GM21390 (cell line): ENCODE measurements at regions not wholly inside any gene's neighbourhood (a gene's known extent, or its start where the extent isn't known, plus 50 kb on each side); places are given as distances from the start of the nearest gene placed in this dataset.
A peak's percentile ranks its signal among the peaks of the same experiment; 100 is the strongest.

Experiments used
- ATAC-seq: cut with Tn5 transposase; IDR thresholded peaks from one replicate; pipeline ENCODE4 v1.9.1; 2021; ENCODE audit not compliant: unreplicated experiment

DNA sequence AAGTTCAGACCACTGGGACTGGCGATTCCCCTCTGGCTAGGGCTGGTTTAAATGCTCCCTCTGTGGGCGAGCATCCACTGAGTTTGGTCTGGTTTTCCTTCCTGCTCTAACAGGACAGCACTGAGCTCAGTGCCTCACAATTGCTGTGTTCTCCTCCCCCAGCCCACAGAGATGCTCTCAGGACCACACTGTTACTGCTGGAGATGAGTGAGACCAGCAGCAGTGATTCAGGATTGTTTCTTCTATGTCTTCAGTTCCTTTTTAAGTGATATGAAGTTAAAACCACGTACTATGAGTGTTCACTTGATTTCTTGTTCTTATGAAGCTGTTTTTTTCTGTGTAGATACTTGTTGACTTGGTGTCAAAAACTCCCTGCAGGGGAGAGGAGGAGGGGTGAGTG, 180.4 kb upstream of the COL8A1 start:
- ATAC-seq, result no peak

DNA sequence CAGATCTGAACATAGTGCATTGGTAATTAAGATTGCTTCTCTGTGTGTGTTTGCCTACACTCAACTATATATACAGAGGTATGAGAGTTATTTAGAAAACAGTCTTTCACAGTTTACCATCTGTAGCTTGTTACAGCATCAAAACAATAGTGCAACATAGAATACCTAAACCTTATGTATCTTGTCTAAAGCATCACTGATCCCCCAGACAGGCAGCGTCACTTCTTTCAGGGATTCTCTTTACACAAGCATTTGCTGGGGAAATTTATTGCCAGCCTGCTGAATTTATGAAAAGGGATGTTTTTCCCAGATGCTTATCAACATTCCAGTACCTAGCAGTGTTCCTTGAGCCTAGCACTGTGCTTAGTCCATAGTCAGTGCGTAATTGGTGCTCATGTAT, 195.8 kb upstream of the COL8A1 start:
- no peak for ATAC-seq

DNA sequence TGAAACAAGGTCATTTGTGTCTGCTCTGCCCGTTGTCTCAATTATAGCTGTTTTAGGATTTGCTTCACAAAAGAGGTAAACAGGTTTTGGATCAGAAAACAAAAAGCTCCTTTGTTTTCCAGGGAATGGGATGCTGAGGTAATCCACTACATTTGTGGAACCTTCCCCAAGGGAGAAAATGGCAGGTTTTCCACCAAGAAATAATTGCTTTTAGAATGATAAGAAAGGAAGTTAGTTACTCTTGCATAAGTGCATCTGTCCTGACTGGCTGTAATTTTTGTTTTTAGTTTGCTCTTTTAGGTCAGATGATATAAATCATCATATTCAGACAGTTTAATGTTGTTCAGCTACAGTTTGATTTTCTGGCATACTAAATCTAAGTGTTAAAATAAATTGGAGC, 198.5 kb upstream of the COL8A1 start:
- no peak for ATAC-seq

DNA sequence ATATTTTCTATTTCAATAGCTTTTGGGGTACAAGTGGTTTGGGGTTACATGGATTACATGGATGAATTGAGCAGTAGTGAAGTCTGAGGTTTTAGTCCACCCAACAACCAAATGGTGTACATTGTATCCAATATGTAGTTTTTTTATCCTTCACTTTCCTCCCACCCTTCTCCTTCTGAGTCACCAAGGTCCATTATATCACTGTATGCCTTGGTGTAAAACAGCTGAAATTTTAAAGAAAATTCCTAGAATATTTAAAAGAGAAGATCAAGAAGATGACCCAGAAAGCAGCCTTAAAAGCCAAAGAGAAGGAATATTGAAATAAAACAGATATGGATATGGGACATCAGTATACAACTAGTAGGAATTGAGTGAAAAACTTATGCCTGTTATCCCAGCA, 204.2 kb upstream of the COL8A1 start:
- ATAC-seq, result no peak

DNA sequence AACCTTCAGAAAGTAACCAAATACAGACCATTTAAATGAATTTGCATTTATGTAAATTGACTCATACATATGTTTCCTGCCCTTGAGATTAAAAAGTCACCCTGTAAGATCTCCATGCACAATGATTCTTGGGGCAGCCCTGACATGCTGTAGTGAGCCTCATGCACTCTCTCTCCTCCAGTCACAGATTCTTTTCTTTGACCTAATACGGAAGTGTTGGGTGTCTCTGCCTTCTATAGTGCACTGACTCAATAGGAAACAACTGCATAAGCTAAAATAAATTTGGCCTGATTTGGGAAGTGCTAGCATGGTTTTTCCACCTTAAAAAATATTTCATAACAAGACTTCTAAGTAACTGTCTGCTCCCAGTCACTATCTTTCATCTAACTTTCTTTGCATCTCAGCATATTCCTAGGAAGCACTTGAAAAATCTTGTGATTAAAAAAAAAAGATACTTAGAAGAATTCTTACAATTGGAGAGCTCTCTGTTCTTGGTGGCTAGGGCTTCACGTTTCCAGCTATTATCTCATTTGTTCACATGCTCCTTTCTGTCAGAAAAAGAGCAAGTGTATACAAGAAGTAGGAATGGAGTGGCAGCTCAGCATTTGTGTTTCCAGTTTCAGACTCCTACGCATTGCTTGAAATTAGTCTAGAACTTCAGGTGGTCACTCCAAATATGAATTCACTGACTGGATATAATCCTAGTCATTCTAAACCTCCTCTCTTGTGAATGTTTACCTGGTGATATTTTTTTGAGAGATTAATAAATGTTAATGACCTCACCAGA, 207.9 kb upstream of the COL8A1 start:
- ATAC-seq, result peak; percentile 49

DNA sequence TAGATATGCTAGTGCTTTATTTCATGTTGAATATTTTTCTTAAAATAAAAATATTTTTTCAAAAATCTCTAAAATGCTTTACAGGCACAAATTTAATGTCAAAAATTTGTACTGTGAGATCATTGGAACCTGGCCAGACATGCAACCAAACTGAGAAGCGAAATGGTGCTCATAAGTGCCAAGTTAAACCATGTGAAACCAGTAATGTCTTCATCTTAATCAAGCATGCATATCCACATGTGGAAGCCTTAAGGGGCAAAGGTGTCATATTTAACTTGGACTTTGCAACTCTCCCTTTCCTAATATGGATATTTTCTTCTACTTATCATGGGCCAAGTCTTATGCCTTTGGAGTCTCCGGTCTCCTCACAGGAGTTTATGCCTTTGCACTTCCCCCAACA, 208.9 kb upstream of the COL8A1 start:
- no peak for ATAC-seq

DNA sequence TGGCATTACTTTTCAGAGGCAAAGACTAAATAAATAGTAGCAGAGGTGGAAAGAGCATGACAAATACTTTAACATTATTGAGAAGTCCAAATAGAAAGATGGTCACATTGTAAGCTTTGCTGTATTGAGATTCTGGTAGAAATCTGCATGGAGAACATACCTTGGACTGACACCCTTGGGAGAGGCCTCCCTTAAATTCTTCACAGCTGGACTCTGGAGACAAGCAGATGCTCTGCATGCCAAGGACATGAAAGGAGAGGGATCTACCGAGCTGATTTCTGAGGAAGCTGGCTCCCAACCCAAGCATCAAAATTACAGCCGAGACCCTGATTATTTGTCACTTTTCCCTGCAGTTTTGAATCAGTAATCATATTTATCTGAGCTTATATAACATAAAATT, 212.5 kb upstream of the COL8A1 start:
- no peak for ATAC-seq

DNA sequence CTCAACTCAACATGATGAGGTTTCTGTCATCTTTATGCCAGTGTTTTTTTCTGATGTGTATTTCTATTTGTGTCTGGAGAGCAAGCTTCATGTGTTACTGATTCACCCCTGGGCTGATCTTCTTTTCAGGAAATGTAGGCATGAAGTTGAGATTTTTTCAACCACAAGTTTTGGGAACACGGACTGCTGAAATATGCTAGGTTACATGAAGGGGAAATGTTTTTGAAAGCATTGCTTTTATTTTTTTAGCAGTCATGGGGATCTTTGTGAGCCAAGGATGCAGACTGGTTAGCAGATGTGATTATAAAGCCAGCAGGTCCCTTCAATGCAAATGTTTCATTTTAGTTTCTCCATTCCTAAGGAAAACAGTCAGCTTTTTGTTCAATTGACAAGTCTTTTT, 219.3 kb upstream of the COL8A1 start:
- ATAC-seq, result peak; percentile 39

DNA sequence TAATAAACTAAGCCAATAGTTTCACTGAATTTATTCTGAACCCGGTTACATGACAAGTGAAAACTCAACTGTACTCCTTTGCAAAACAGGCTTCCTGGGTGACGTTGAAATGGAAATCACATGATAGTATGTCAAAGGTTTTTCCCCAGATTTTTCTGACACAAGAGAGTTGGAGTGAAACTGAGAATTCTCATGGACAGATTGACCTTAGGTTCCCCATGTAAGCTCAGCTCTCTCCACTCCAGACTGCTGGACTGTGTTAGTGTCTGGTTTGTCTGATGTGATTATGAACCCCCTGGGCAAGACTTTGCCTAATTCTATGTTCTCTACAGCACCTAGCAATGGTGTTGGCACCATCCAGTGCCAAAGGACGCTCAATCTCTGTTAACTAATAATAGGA, 219.7 kb upstream of the COL8A1 start:
- peak; percentile 74 for ATAC-seq

DNA sequence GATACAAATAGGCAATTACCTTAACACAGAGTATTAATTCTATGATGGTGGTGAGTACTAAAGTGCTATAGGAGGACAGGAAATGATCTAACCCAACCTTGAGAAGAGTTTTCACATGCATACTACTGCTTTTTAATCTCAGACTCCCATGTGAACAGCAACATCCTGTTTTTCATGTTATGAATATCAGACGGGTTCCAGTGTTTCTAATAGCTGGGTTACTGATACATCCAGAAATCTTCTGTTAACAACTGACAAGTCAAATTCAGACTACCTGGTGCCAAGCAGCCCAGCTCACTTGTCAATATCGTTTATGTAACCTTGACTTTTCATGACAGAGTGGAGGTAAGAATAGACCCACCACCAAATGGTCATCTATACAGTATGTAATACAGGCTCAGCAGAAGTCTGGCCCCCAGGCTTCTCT, 220.2 kb upstream of the COL8A1 start:
- peak; percentile 67 for ATAC-seq

DNA sequence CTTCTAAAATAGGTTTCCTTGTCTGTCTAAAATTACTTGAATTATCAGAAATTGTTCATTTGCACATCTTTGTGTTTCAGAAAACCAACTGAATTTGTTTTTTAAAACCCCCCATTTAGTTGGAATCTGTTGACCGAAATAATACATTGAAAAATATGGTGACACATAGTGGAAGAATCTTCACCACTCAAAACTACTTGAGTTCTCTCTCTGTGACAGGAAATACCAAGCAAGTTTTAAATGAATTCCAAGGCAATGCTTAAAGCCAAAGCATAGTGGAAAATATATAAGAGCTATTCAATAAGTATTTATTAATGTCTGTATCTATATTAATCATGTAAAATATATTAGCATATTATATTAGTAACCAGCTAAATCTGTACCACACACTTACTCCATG, 224.9 kb upstream of the COL8A1 start:
- no peak for ATAC-seq

DNA sequence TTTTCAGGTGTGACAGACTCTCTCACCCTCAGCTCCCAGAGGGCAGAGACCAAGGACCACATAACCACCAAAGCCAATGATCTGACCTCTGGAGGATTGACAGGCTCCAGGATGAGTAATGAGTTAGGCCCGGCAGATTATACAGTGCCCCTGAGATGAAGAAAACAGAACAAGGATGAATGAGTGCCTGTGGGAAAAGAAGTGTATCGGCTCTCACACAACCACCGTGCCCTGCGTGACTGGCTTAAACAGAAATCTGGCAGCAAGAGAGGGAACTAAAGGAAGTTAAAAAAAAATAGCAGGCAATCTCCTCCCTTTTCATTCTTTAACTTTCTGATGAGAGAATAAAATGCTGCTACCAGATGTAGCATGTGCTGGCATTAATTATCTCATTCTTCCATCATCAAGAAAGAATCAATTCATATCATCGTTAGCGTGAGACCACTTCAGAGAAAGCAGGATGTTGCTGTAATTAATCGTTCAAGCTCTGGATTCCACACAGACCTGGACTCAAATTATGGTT, 227.5 kb upstream of the COL8A1 start:
- ATAC-seq, result no peak

DNA sequence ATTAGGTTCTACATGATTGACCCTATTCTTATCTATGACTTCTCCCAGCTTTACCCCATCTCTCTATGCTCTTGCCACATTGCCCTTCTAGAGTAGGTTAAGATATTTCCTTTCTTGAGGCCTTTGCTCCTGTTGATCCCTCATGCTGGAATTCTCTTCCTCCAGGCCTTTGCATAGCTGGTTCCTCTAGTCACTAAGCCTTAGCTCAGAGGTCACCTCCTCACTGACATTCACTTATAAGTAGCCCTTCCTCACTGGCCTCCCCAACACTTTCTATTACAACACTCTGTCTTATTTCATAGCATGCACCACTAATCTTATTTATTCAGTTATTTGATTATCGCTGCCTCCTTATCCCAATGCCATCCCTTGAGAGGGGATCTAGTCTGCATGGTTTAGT, 228.4 kb upstream of the COL8A1 start:
- ATAC-seq, result no peak

DNA sequence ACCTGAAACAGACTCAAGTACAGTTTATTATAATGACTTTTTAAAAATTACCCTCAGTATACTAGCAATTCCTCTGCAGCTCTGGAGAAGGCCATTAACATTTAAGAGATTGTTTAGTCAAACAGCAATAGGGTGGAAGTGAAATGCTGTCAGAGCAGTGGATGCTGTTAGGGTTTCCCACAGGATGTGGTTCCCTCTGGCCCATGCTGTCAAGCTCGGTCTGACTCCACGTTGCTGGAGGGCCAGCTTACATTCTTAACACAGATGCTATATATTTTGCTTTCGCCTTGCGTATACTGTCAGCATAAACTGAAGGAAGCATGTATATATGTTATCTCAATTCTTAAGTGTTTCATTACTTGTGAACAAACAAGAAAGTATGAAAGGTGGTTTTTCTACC, 231.1 kb upstream of the COL8A1 start:
- ATAC-seq, result peak; percentile 52

DNA sequence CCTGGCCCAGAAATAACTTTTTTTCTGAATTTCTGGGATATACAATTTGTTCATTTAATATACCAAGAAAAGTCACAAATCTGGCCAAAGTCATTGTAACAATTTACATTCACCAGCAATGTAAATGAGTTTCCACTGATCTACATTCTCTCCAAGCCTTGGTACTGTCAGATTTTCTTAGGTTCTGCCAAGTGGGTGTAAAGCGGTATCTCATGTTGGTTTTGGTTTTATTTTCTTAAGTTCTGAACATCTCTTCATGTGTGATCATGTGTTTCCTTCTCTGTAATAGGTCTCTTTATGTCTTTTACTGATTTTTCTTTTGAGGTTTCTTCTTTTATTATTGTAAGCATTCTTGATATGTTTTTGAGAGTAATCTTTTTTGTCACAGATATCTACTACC, 235.6 kb upstream of the COL8A1 start:
- no peak for ATAC-seq

DNA sequence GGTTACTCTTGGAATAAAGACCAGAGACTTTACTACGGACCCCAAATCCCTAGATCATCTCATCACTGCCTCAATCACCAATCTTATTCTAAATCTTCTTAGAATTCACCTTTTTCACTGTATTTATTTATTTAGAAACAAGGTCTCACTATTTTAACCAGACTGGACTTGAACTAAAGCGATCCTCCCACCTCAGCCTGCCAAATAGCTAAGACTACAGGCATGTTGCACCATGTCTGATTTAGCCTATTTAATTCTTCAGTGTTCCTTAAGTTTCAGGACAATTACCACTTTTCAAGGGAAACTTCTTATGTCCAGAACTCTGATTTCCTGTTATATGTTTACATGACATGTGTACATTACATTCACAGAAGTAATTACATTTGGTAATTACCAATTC, 238.0 kb upstream of the COL8A1 start:
- no peak for ATAC-seq

DNA sequence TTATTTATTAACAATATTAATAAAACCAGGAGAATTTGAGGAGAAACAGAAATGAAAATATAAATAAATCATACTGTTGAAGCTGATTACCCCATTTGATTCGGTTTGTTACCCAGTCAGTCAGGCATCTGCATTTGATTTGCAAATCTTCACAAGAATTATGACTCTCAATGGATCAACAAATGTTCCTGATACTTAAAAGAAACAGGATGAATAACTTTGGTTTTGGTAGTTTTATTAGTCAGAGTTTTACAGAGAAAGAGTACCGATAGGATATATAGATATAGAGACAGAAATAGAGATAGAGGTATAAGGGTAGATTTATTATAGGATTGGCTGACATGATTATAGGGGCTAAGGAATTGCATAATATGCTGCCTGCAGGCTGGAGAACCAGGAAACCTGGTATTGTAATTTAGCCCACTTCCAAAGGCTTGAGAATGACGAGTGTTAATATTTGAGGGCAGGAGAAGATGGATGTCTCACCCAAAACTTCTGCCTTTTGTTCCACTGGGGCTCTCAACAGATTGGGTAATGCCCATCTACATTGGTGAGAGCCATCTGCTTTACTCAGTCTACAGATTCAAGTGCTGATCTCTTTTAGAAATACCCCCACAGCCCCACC, 241.6 kb upstream of the COL8A1 start:
- no peak for ATAC-seq

DNA sequence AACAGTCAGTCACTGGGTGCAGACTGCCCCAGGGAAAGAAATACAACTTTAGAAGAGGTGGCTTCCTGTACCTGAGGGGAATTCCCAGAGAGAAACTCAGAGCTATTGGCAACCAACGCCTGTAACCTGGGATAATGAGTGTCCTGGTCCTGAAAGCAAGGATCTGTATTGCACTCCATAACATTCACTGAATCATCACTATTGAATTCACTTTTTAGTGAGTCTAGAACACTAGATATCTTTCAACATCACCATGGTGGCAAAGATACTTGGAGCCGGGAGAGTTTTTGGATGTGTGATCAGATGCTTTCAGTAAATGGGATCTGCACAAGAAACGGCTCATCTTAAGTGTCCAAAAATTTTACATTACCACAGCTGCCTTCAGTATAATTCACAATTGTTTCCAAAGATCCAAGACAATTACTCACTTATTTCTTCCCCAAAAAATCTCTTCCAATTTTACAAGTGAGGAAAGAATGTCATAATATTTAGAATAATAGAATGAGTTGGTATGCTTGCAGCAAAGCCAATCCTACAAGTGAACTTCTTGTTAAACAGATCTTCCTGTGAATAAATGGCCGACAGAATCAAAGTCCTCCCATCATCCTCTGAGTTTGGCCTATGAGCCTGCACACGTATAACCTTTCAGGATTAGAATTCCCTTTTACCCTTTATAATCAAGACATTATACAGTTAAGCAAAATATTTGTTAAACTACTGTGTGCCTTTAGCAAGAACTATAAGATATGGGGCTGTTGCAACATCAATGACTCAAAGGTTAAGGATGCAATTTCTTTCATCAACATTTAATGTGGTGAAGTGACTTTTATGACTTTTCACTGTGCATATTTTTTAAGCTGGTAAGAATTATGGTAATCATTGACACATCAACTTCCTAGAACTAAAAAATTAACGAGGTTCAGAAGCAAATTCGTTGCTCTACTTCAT, 243.3 kb upstream of the COL8A1 start:
- ATAC-seq, result no peak

DNA sequence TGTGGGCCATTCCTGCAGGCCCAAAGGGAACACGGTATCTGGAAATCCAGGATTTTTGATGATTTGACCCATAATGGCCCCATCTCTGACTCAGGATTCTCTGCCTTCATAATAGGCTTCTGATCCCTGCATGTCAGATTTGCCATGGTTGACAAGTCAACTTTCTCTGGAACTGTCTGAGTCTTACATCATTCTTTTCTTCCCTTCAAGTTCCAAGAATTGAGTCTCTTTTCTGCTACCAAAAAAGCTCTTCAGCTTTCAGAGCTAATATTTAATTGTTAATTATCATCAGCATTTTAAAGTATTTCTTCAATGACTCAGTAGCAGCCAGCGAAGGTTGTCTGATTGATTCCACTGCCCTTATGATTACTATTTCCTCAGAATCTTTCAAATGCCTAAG, 244.4 kb upstream of the COL8A1 start:
- ATAC-seq, result no peak

DNA sequence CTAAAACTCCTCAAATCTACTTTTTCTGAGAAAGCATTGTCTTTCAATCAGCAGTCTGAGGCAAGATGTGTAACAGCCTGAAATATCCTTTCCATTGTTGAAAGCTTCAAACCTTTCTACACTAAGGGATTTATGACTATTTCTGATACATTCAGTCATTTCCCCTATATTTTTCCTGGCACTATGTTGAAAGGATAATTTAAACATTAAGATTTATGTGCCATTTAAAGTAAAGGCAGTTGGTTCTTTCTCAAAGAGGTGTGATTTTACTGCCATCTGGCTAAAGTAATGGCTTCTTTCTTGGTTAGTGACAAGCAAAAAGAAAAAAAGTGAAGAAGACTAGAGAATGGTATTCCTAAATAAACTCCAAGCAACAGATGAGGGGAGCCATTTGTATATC, 249.6 kb upstream of the COL8A1 start:
- no peak for ATAC-seq

DNA sequence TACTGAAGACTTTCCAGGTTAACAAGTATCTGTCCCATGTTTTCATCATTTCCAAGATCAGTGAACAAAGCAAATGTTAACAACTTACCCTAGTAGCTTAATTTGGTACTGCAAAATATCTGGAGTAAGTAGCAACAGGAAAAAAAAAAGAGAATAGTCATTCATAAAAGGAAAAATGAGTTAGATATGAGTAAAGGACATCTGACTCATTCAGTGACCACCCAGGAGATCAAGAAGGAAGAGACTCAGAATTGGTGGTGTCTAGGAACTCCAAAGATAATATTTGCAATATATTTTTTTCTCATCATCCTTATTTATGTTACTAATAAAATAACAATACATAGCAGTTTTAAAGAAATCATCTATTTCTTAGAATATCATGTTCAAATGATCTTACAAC, 253.8 kb upstream of the COL8A1 start:
- ATAC-seq, result no peak

DNA sequence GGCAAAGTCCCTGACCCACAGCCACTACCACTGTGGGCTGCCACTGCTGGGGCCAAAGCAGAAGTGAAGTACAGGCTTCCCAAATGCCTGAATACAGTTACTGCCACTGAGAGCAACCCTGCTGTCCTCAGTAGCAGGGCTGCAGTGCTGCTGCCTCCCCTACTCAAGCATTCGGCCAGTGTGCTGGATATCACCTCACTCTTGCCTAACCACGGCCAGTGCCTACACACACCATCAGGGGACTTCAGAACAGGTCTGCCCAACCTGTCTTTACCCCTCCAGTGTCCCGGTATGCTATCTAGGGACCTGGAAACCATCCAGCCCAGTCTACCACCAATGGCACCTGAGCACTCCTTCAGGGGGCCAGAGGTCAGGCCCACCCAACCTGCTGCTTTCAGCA, 261.5 kb upstream of the COL8A1 start:
- ATAC-seq, result no peak
